Right ventricle myocardium inferior (tissue), 1 donor: ENCODE measurements at regions not wholly inside any gene's neighbourhood (a gene's known extent, or its start where the extent isn't known, plus 50 kb on each side); places are given as distances from the start of the nearest gene placed in this dataset.

Source experiments
- ATAC-seq: fragments of 200-7000 bp; cut with Tn5 transposase; one replicate; pipeline ENCODE4 v1.9.1; 2020; ENCODE audit warnings: mild to moderate bottlenecking, moderate library complexity
- DNase-seq: peaks from one replicate; pipeline ENCODE4 v3.0.0; 2021; ENCODE audit errors: missing footprints
- intact Hi-C: fragments of 100-400 bp; cut with DNase I; formaldehyde crosslinking; loops from one replicate; pipeline ENCODE4 v1.11.0; 2022
- donor health status: DM: no; HTN: yes; CAD: no; lungs with severe emphysema.

- intact Hi-C loops: no loop called here
- no peak for DNase-seq
- no peak for ATAC-seq
Observed at GRCh38 chr2:226050822-226051221, 651.3 kb downstream of the NYAP2 start.

- DNase-seq (no peak), ATAC-seq (no peak)
- intact Hi-C loops: no loop called here
Observed at GRCh38 chr2:226048611-226049010, 649.1 kb downstream of the NYAP2 start.

DNA sequence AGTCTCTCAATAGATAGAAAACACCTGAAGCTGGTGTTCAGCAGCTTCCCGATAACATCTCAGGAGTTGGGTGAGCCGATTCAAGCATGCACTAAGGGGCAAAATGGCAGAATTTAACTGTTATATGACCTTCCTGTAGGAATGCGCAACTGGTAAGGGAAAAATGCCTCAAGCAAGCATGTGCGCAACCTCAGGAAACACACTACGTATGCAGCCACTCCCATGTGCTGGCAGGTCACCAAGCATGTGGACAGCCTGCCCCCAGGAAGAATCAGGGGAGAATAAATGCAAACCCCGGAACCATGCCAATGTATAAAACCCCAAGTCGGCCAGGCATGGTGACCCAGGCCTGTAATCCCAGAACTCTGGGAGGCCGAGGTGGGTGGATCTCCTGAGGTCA is 645.6 kb downstream of the NYAP2 start:
- no peak for DNase-seq
- ATAC-seq: no peak
- intact Hi-C loops: no loop called here

GRCh38 chr2:226040344-226040900 is 640.9 kb downstream of the NYAP2 start:
- intact Hi-C loops: no loop called here
- ATAC-seq: no peak
- no peak for DNase-seq

DNA sequence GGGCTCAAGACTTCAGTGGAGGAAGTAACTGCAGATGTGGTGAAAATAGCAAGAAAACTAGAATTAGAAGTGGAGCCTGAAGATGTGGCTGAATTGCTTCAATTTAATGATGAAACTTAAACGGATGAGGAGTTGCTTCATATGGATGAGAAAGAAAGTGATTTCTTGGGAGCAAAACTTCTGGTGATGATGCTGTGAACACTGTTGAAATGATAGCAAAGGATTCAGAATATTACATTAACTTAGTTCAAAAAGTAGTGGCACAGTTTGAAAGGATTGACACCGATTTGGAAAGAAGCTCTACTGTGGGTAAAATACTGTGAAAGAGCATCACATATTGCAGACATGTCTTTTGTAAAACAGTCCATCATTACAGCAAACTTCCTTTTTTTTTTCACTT is 638.0 kb downstream of the NYAP2 start:
- intact Hi-C loops: no loop called here
- ATAC-seq (no peak), DNase-seq (no peak)

DNA sequence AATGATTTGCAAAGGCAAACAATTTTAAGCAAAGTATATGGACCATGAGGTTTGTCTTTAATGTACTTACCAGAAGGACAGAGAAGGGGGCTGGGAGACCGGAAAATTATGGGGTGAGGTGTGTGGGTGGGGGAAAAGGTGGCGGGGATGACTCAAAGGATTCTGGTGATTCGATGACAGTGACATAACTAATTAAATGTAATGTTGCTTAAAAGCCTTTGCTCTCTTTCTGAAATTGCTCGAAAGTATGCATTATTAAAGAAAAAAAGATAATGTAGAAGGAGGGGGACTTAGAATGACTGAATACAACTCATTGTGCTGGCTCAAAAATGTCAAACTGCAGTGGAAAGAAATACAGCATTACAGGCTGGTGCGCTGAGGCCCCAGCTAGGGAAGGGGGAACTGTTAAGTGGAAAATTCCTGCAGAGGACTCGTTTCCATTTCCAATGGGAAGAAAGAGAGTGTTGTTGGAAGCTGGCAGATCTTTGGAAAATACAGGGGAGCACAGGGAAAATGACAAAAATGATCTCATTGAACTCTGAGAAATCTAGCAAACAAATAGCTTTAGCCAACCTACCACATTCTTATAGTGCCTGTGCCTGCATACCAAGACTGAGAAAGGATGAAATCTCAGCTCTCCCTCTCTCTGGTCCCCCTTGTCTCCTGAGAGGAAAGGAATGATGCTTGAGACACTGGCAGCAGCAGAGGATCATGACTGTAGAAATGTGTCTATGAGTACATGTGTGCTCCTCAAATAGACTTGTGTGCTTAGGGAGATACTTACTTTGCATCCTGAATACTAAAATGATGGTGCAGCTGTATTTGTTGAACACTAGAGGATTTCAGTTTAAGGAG is 632.4 kb downstream of the NYAP2 start:
- ATAC-seq (peak; percentile 24), DNase-seq (no peak)
- intact Hi-C loops: loop anchor here (5.0 kb wide), 1 partner anchor 770 kb away; no protein-coding TSS in a partner anchor

GRCh38 chr2:226030788-226031646 is 631.5 kb downstream of the NYAP2 start:
- peak; percentile 88 for DNase-seq
- peak; percentile 95 for ATAC-seq
- intact Hi-C loops: loop anchor here (5.0 kb wide), 1 partner anchor 771 kb away; no protein-coding TSS in a partner anchor

DNA sequence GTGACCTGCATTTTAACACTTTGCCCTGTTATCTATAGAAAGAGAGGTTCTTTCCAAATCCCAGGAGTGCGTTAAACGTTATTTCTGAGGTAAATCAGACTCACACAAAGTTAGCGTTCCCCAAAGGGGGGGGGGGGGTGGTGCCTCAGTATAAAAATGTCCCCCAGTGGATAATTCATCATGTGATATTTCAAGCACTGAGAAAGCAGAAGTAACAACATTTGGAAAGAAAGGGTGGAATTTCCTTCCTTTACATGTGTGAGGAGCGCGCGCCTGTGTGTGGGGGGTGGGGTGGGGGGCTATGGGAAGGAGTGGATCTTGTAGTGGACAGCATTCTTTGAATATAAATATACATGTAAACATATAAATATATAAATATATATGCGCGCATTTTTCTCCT is 630.9 kb downstream of the NYAP2 start:
- ATAC-seq: no peak
- intact Hi-C loops: loop anchor here (5.0 kb wide), 1 partner anchor 772 kb away; no protein-coding TSS in a partner anchor

DNA sequence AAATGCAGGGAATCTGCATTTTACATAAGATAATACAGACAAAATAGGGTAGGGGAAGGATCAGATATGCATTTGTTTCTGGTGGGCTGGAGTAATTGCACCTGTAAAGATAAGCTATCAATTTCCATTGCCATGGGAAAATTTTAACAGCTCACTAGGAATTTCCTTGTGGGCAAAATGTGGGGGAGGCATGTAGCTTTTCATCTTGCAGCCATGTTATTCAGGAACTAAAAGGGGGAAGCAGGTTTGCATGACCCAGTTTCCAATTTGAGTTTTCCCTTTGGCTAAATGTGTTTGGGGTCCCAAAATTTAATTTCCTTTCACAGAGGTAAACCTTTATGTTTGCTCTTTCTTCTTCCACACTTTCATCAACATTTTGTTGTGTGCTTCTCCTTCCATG is 624.4 kb downstream of the NYAP2 start:
- intact Hi-C loops: no loop called here
- ATAC-seq (no peak), DNase-seq (no peak)

More for the DNA sequence above, 630.9 kb downstream of the NYAP2 start:
- DNase-seq: no peak

- DNase-seq: no peak
- intact Hi-C loops: no loop called here
- no peak for ATAC-seq
Observed at GRCh38 chr2:226023383-226023782, 623.9 kb downstream of the NYAP2 start.

DNA sequence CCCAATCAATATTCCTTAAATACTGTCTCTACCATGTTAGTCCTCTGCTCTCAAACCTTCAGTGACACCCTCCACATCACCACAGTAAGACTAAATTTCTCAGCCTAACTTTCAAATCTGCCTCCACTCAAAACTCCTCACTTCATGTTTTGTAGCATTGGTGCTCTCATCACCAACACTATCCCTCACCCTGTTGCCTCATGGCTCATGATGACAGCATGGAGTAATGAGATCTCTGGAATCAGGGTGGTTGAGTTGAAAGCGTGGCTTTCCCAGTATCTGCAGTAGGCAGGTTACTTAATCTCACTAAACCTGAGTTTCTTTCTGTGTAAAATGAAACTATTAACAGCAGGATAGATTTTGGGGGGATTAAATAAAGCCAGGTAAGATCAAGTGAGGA is 621.4 kb downstream of the NYAP2 start:
- intact Hi-C loops: no loop called here
- no peak for ATAC-seq

DNA sequence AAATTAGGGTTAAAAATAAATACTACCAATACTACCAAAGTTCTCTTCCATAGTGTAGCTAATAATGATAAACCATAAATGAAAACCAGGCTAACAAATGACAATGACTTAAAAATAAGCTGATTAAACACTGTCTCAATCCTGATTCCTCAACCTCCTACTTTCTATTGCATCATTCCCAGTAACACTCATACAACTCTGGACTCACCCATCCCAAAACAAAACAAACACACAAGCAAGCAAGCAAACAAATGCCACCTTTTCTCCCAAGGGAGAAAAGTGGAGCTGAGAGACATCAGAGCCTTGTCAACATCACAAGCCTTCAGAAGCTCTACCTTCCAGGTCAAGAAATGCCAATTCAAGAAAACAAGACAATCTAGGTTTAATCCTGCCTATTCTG is 620.7 kb downstream of the NYAP2 start:
- no peak for ATAC-seq
- DNase-seq: no peak
- intact Hi-C loops: no loop called here

More for the DNA sequence above, 621.4 kb downstream of the NYAP2 start:
- DNase-seq: no peak

- intact Hi-C loops: no loop called here
- ATAC-seq (no peak), DNase-seq (no peak)
Observed at GRCh38 chr2:226018641-226019040, 619.1 kb downstream of the NYAP2 start.

DNA sequence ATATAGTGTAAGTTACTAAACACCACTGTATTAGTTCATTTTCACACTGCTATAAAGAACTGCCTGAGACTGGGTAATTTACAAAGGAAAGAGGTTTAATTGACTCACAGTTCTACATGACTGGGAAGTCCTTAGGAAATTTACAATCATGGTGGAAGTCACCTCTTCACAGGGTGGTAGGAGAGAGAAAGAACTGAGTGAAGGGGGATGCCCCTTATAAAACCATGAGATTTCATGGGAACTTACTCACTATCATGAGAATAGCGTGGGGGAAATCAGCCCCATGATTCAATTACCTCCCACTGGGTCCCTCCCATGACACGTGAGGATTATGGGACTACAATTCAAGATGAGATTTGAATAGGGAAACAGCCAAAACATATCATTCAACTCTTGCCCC is 618.0 kb downstream of the NYAP2 start:
- DNase-seq: no peak
- no peak for ATAC-seq
- intact Hi-C loops: no loop called here

DNA sequence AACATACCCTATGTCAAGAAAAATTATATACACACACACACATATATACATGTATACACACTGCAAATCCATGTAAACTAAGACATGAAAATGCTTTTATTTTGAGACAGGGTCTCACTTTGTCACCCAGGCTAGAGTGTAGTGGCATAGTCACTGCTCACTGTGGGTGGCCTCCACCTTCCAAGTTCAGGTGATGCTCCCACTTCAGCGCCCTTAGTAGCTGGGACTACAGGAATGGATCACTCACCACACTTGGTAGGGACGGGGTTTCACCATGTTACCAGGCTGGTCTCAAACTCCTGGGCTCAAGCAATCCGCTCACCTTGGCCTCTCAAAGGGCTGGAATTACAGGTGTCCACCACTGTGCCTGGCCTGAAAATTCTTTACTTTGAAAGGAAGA is 617.6 kb downstream of the NYAP2 start:
- DNase-seq (no peak), ATAC-seq (no peak)
- intact Hi-C loops: no loop called here

DNA sequence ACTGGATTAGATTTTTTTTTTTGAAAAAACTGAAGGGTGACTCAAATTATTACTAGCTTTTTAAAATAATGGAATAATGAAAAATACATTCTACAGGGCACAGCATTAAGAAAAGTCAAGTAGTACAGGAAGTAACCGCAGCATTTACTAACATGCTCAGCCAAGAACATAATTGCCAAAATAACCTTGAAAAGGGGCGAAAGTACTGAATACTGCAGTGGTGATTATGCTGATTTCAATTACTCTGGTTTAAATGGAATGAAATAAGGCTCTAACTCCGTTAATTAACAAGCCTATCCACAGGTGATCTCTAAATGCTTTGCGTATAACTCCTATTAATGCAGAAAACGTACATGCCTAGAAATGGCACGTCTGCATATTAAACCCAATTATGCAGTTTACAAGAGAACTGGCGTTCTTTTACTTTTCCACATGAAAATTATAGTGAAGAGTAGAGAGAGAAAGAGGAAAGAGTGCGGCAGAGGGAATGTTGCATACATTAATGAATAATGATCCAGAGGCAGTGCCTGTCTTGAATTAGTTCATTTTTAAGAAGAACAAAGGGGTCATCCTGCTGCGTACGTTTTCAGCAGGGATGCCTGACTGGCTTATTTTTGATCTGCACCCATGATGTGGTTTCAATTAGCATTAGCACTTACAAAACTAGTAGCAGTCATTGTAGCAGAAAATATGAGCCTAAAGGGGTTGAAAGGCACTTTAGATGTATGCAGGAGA is 612.4 kb downstream of the NYAP2 start:
- ATAC-seq (no peak), DNase-seq (no peak)
- intact Hi-C loops: no loop called here

GRCh38 chr2:226002438-226002837 is 602.9 kb downstream of the NYAP2 start:
- DNase-seq: no peak
- intact Hi-C loops: no loop called here
- peak; percentile 93 for ATAC-seq

DNA sequence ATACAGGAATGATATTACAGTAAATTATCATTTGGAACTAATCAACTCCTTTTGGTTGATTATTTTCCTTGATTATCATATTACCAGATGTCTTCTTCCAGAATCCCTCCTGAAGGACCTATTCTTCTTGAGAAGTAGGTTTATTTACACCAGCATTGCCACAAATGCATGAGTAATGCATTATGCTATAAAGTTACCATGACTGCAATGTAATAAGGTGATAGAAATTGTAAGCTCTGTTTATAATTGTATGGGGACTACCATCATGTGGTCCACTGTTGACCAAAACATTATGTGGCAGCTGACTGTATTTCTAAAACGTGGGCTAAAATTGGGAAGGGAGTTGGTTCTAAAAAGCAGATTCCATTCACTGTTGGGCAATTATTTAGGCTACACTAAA is 602.2 kb downstream of the NYAP2 start:
- intact Hi-C loops: no loop called here
- DNase-seq: no peak
- ATAC-seq: no peak

GRCh38 chr2:225999692-226000091 is 600.2 kb downstream of the NYAP2 start:
- ATAC-seq: no peak
- intact Hi-C loops: no loop called here
- no peak for DNase-seq
